Amniotic stem cell (primary cell): ENCODE measurements at regions not wholly inside any gene's neighbourhood (a gene's known extent, or its start where the extent isn't known, plus 50 kb on each side); places are given as distances from the start of the nearest gene placed in this dataset.

Experiments used
- DNase-seq: peaks from one replicate; lab custom pipeline; 2025; lab: John Stamatoyannopoulos, UW

DNA sequence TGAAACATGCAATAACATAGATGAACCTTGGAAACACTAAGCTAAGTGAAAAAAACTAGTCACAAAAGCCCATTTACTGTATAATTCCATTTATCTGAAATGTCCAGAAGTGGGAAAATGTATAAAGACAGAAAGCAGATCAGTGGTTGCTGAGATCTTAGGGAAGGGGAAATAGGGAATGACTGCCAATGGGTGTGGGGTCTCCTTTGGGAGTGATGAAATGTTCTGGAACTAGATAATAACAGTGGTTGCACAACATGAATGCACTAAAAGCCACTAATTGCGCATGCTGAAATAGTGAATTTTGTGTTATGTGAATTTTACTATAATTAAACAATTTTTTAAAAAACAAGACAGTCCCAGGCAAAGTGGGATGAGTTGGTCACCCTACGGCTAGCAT is 472.8 kb downstream of the CCDC171 start:
- DNase-seq = no peak

DNA sequence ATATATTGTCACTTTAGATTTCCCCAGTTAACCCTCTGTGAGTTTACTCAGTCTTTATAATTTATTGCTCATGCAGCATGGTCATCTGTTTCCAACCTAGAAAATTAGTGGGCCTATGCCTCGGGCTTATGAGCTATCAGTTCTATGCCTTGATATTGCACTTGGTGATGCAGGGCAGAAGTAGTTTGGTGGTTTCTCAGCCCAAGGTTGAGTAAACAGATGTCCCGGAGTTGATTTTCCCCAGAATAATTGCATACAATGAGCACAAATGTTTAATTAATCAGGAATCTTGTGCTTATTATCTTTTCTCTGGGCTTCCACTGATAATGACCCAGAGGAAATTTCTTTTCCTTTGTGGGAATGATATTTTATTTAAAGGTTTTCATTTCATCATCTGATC is 474.0 kb downstream of the CCDC171 start:
- no peak for DNase-seq

DNA sequence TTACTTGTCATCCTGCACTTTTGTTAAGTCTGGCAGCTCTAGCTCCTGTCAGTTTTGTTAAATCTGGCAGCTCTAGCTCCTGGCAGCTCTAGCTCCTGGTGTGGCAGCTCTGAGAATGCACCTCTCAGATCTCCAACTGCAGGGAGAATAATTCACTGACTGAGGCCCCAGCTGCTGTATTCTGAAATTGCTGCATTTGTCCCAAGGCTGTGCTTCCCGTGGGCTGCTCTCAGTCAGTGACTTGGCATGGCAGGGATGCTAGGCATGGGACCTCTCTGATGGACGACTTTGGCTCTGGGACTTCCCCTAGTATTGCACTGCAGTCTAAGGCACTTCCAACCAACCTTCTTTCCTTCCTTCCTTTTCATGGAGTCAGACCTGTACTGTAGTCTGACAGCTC is 475.7 kb downstream of the CCDC171 start:
- no peak for DNase-seq

DNA sequence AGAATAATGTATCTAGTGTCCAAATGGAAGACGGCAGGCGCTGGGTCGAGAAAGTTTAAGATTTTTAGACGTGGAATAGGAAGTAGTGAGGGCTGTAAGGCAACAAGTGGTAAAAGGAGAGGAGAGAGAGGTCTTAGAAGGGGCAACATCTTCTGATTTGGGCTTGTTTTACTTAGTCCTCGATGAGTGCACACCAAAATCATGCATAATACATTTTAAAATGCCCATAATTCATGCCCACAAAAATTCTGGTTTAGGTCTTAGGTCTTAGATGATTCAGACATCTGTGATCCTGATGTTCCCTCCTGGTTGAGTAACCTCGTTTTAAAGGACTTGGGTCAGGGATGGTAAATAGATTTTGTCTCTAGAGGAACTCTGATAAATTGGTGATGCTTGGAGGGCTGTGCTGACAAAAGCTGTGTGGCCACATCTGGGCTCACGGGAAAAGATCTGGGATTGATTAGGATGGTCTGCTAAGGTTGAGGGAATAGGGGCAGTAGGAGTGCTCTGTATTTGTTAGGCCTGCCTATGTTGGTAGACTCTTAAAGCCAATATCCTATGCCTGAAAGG is 476.3 kb downstream of the CCDC171 start:
- no peak for DNase-seq

DNA sequence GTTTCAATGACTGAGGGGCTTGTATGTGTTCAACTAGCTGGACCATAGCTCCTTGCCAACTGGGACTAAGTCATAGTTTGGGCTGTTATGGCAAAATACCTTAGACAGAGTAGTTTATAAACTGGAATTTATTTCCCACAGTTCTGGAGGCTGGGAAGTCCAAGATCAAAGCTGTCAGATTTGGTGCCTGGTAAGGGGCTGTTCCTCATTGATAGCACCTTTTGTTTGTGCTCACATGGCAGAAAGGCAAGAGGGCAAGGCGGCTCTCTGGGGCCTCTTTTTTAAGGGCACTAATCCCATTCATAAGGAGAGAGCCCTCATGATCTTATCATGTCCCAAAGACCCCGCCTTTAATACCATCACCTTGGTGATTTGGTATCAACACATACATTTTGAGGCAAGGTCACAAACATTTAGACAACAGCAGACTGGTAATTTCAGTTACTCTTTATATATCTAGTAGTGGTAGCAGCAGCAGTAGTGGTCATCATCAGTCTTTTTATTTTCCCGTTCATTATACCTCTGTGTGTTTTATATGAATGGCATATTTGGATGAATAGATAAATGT is 477.0 kb downstream of the CCDC171 start:
- DNase-seq = no peak

DNA sequence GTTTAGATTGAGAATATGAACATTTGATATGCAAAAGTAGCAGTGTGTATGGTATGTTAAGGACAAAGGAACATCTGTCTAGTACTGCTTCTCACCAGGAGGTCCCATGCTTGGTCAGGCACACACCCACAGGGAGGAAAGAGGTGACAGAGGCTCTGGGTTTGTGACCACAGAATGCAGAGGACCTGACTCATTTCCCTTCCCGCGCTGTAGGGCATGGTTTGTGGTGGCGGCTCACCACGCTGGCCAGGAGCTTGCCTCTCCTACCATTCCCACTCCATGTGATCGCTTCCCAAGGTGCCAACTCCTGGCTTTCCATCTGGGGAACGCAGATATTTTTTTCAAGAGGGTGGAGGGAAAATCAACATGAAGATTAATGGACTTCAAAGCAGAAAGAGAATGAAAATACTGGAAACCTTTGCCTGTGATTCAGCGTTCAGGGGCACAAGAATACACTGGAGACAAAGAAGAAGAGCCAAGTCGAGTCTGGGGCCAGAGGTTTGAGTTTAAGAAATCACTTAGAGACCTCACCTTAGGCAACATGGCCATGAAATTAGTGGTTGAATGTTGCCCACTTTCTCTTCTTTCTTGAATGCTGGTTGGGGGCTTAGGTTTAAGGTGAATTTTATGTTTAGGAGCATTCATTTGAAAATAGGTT is 477.8 kb downstream of the CCDC171 start:
- peak; percentile 29 for DNase-seq

DNA sequence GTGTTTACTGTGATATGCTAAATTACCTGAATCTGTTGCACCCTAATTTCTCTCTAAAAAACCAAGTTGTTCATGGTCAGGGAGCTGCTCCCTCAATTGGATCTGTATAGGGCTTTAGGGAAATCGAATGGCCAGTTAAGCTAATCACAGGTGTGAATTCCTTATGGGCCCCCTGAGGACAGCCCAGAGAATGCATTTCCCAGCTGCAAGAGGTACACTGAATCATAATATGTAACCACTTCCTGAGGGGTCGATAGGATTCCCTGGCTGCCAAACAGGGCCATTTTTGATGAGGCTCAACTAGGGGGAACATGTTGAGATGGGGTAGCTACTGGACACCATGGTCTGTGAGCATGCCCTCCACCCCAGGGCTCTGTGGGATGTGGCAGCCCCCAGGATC is 478.6 kb downstream of the CCDC171 start:
- no peak for DNase-seq

DNA sequence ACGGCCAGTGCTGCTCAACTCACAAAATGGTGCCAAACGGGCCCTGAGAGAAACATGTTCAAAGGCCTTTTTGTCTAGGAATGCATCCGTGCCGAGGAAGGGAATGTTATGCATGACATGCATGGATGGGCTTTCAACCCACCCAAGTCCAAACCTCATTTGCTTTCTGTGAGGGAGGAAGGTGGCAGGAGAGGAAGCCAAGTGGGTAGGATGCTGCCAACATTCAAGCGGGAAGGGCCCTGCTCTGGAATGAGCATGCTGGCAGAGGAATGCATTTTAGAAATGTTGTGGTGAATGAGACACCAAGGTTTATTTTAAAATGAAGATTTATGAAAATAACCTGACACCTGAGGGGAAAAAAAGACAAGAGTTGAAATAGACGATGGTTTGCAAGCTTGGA is 479.1 kb downstream of the CCDC171 start:
- no peak for DNase-seq

DNA sequence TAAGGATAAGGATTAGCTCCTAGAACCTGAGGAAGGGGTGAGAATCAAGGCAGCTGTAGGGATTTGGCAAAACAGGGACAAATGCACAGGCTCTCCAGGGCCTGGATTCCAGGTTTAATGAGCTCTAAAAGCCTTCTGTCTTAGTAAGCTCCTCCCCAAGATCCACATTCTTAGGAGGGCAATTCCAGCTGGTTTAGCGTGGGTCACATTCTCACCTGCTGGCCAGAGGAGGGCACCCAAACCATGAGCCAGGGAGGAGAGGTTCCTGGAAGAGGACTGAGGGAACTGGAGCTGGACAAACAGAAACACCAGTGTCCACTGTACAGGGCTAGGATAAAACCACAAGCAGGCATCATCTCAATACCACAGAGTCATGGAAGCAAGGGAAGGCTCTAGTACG is 480.0 kb downstream of the CCDC171 start:
- DNase-seq = no peak

DNA sequence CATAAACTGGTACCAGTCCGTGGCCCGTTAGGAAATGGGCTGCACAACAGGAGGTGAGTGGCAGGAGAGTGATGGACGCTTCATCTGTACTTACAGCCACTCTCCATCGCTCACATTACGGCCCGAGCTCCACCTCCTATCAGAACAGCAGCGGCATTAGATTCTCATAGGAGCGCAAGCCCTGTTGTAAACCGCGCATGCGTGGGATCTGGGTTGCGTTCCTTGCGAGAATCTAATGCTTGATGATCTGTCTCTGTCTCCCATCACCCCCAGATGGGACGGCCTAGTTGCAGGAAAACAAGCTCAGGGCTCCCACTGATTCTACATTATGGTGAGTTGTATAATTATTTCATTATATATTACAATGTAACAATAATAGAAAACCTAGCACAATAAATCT is 480.4 kb downstream of the CCDC171 start:
- DNase-seq = no peak

DNA sequence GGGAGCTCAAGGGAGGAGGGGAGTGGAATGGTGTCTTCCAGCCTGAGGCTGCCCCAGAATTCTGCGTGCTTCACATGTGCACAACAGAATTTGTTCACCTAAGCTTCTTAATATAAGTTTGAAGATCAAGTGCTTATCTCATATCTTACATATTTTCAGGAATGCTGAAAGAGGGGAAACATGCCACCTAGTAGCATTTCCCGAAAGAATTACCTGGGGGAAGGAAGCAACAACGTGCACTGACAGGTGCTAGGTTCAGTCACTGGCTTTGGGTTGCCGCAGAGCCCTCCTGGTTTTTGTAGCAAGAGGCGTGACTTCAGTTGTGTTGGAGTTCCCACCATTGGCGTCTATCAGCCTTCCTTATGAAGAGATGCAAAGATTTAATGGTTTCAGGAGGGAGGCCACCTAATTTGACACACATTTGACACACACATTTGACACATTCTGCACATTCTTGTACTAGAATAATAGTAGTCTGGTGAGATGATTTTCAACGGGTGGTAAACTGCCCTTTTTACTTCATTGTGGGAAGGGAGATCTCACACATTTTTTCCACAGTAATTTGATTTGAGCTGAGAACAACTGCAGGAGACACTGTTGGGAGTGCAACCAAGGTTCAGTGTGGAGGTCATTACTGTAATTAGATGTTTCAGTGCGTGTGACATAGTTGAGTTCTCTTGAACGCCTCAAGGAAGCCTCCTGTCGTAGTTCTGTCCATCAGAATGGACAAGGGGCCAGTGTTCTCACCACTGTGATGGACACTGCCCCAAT is 481.3 kb downstream of the CCDC171 start:
- no peak for DNase-seq

DNA sequence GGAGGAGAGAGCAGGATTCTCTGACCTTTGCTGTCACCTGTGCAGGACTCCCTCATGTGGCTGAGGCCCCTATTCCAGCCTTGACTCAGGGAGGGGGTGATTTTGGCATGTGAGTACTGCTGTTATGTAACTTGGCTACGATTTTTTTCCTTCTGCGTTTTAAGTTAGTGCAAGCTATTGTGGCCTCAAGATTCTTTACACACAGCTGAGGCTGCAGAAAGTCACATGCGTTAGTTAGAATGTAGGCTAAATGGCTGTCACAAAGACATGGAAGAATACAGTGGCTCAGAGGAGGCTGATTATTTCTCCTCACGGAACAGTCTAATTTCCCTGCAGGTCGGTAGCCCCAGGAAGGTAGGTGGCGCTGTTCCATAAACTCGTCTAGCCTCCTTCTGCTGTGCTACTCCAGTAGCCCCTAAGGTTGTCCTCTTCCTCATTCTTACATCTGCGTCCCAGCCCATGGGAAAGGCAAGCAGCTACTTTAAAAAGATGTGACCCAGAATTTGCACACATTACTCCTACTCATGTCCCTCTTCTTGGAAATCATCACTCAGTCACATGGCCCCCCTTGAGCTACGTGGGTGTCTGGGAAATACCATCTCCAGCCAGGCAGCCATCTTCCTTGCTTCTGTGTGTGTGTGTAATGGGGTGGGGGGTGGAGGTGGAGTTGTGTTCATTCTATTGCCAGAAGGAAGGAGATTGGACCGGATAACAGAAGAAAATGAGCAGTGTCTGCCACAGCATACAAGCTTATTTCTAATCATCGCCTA is 486.6 kb downstream of the CCDC171 start:
- DNase-seq = no peak

DNA sequence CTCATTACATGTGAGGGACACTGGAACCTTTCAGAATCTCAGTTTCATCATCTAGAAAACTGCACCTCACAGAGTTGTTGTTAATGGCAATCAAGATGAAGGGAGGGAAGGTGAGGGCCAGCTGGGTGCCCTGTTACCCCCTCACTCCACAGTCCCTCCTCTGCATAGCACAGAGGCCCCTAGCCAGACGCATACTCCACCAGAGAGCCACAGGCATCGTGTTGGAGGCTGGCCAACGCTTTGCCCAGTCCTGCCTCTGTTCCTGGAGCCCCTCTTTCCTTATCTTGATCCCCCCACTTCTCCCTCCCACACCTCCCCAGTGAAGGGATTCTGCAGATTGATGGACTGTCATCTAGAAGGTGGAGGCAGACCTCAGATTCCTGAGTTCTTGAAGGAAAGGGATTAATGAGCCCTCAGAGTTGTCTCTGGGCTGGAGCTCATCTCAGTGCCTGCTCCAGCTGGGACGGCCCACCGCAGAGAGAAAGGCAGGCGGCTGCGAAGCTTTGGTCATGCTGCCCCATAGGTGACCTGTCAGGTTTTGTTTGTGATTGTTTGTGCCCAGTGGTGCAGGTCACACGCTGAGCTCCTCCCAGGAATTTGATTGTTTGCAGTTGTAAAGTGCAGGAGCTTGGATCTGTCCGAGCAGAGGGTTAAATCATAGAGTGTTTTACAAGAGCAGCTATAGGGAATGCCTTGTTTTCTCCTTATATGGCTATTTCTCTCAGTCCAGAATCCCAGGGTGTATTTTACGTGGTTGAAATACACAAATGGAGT is 487.3 kb downstream of the CCDC171 start:
- no peak for DNase-seq

DNA sequence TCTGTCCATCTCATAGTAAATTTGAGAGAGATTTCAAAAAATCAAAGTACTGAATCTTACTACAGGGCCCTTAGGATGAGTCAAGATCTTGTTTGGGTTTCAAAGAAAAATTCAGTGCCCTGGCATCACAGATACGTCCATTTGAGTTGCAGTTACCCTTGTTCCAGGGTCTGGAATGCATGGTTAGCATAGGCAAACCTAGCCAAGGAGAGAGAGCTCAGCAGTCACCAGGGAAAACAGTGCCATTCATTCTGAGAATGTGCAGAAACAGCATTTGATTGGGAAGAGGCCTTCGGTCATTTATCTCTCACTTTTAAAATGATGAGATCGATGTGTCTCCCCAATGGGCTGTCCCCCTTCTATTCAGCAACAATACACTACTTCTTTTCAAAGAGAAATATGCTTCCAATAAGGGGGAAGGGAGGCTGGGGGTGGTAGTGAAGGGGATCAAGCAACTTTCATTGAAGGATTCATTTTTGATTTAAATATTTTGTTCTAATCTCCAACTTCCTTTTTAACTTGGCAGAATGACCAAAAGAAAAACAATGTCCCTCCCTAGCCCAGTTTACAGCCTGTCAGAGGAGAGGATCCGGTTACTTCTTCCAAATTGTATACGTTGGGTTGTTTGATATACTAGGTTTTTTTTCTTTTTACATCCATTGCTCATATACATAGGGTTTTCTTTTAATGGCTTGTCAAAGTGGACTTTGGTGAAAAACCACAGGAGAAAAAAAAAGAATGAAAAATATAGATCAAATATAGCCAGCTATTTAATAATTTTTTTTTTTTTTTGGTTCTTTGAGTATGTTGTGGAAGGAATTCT is 491.1 kb downstream of the CCDC171 start:
- no peak for DNase-seq

DNA sequence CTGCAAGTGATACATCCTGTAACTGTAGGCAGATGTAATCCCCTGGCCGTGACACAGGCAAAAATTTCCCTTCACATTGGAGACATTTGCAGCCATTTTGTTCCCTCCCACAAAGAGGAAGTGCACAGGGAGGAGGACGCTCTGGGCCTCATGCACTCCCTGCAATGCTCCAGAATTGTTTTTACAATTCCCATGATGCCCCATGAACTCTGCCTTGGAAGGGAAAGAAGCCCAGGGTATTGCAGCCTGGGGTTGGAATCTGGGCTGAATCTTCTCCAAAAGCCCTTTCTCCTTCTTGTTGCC is 491.7 kb downstream of the CCDC171 start:
- DNase-seq = no peak

DNA sequence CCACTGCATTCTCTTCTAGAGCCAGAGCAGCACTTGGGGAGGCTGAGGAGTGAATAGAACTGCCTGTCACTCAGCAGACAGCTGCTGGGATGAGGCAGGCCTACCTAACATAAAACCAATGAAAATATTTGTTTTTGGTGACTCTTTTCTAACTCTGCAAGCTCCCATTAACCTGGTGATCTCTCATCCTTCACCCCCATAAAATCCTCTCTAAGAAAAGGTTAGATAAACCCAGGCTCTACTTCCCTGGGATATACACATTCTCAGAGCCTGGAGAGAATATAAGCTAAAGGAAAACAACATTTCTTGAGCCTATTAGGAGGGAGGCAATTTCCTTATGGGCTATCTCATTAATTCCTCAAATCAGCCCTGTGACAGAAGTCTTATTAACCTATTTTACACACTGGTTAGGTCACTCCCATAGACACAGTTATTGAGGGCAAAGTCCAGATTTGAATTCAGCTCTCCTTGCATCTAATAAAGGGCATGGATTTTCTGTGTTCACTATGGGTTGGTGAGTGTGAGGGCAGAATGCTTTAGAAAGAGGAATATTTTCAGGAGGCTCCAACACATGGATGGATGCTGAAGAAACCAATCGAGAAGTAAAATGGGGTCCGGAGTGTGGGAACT is 492.9 kb downstream of the CCDC171 start:
- DNase-seq = no peak

DNA sequence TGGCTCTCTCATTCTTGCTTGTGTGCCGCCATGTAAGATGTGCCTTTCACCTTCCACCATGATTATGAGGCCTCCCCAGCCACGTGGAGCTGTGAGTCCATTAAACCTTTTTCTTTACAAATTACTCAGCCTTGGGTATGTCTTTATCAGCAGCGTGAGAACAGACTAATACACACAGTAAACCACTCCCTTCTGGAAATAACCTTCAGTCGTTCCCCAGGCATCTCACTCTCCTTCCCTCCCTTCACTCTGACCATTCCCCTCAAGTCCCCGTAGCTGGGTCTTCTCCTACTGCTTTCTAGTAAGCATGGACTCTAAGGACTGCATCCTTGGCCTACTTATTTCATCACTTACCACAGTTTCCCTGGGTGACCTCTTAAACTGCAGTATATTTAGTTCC is 493.9 kb downstream of the CCDC171 start:
- DNase-seq = no peak

DNA sequence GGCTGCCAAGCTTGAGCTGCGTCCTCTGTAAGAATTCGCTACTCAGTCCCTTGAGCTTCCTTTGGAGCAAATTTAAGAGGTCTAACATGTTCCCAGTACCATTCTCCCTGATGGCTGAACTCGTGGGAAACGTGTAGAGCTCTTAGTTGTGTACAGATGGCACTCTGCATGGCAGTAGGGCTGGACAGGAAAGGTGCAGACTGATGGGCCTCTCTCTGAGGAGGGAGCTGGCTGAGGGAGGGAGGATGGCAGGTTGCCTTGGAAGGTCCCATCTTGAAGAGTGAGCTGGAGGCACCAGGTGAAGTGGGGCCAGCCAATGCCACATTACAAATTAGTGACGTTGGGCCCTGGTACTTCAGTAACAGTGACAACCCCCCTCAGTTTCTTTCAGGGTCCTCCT is 495.3 kb downstream of the CCDC171 start:
- DNase-seq = no peak

DNA sequence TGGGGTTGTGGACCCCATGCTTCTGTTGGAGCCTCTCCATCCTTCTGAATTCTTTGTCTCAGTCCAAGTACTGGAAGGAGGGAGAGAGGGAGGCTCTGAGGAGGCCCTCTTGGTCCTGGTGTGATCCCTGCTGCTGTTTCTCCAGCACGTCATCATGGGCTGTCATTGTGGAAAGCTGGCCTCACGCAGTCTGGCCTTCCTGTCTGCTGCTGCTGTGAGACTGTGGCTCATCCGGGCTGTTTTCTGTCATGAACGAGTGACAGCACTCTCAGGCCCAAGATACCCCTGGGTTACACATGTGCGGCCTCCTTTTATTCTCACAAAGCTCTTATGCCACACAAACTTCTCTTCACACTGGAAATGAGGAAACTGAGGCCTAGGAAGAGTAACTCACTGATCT is 499.3 kb downstream of the CCDC171 start:
- no peak for DNase-seq

DNA sequence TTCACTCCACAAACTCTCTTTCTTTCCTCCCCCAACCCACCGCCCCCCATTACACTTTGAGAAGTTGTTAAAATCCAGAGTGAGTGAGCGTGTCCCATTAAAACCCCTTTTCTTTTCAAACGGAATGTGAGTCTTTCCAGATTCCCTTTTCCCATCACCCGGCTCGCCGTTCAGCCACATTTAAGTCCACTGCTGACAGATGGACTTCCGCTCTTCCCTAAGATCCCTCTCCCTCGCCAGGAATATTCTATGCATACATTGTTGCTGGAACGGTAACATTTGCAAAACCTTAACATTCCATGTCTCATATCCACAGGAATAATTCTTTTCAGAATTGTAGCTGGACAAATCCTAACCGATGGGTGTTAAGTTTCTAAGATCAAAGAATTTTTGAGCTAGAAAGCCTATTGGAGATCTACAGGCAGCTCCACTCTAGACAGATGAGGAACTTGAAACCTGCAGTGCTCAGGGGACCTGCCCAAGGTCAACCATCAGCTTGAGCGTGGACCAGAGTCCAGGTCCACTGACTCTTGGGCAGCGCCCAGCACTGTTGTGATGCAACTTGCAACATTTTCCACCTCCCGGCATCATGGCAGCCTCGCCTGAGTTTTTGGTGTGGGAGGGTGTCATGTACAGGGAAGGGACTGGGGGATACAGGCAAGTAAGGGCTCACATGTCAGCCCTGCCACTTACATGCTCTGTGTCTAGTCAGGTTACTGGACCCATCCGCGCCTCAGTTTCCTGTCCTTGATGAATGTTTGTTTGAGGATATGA is 500.1 kb downstream of the CCDC171 start:
- DNase-seq = no peak
